Mesenchymal stem cell (in vitro differentiated cells and primary cell): ENCODE measurements at regions not wholly inside any gene's neighbourhood (a gene's known extent, or its start where the extent isn't known, plus 50 kb on each side); places are given as distances from the start of the nearest gene placed in this dataset.

Source experiments
- DNase-seq: peaks from one replicate; pipeline ENCODE4 v3.0.0-alpha.2; 2013
- H2AFZ ChIP-seq: one replicate; pipeline ENCODE4 v1.6.1; 2013; ENCODE audit warnings: low read depth, mild to moderate bottlenecking, control low read depth, inconsistent platforms, low read length, moderate library complexity
- H2AK5ac ChIP-seq: 2 replicates; pipeline ENCODE4 v1.6.1; 2013; ENCODE audit warnings: low read length, moderate library complexity, mild to moderate bottlenecking, inconsistent platforms; ENCODE audit not compliant: severe bottlenecking
- H2BK120ac ChIP-seq: one replicate; pipeline ENCODE4 v1.6.1; 2013; ENCODE audit warnings: low read depth, mild to moderate bottlenecking, inconsistent platforms, low read length, moderate library complexity
- H2BK12ac ChIP-seq, 2 experiments: one replicate each; pipeline ENCODE4 v1.6.1; 2013; ENCODE audit warnings: inconsistent platforms in 2 of 2, low read length in 2 of 2, mild to moderate bottlenecking in 2 of 2, moderate library complexity in 2 of 2, control low read depth in 1 of 2
- H2BK15ac ChIP-seq: one replicate; pipeline ENCODE4 v1.6.1; 2013; ENCODE audit warnings: mild to moderate bottlenecking, low read depth, inconsistent platforms; ENCODE audit not compliant: poor library complexity, severe bottlenecking
- H2BK5ac ChIP-seq: 2 replicates; pipeline ENCODE4 v1.6.1; 2013; ENCODE audit warnings: low read depth, mild to moderate bottlenecking, low read length, control low read depth, inconsistent platforms; ENCODE audit not compliant: poor library complexity, severe bottlenecking
- H3K14ac ChIP-seq, 2 experiments: one replicate each; pipeline ENCODE4 v1.6.1; 2013; ENCODE audit warnings: inconsistent platforms in 2 of 2, low read length in 2 of 2, control low read depth in 1 of 2, mild to moderate bottlenecking in 1 of 2, moderate library complexity in 1 of 2
- H3K18ac ChIP-seq, 2 experiments: one replicate each; pipeline ENCODE4 v1.6.1; 2013; ENCODE audit warnings: inconsistent platforms in 2 of 2, low read length in 2 of 2, control low read depth in 1 of 2, low read depth in 1 of 2, mild to moderate bottlenecking in 1 of 2
- H3K23ac ChIP-seq, 2 experiments: one replicate each; pipeline ENCODE4 v1.6.1; 2013; ENCODE audit warnings: inconsistent platforms in 2 of 2, low read length in 2 of 2, mild to moderate bottlenecking in 2 of 2, moderate library complexity in 2 of 2, control low read depth in 1 of 2
- H3K27ac ChIP-seq: 2 replicates; pipeline ENCODE4 v1.5.1; 2013; ENCODE audit warnings: mild to moderate bottlenecking, moderate library complexity, low read length, control low read depth, inconsistent platforms; ENCODE audit not compliant: poor library complexity, severe bottlenecking
- H3K27me3 ChIP-seq, 2 experiments: 2 replicates each; pipeline versions ENCODE4 v1.6.1 to v1.7.0; 2013; ENCODE audit warnings: low read length in 2 of 2, mild to moderate bottlenecking in 2 of 2, moderate library complexity in 2 of 2, control low read depth in 1 of 2, inconsistent platforms in 1 of 2; ENCODE audit not compliant: control insufficient read depth in 1 of 2, insufficient read depth in 1 of 2
- H3K36me3 ChIP-seq, 2 experiments: 2 replicates each; pipeline versions ENCODE4 v1.6.1 to v1.7.0; 2013; ENCODE audit warnings: low read length in 2 of 2, control low read depth in 1 of 2, inconsistent platforms in 1 of 2, low read depth in 1 of 2, mild to moderate bottlenecking in 1 of 2; ENCODE audit not compliant: insufficient read depth in 2 of 2, control insufficient read depth in 1 of 2
- H3K4ac ChIP-seq, 2 experiments: one replicate each; pipeline ENCODE4 v1.6.1; 2013; ENCODE audit warnings: inconsistent platforms in 2 of 2, low read length in 2 of 2, mild to moderate bottlenecking in 2 of 2, moderate library complexity in 2 of 2, control low read depth in 1 of 2, low read depth in 1 of 2
- H3K4me1 ChIP-seq: 2 replicates; pipeline ENCODE4 v1.6.1; 2013; ENCODE audit warnings: low read depth, low read length, control low read depth; ENCODE audit not compliant: control insufficient read depth, insufficient read depth
- H3K4me2 ChIP-seq: 2 replicates; pipeline ENCODE4 v1.6.1; 2013; ENCODE audit warnings: low read length, mild to moderate bottlenecking, inconsistent platforms; ENCODE audit not compliant: poor library complexity, severe bottlenecking
- H3K4me3 ChIP-seq, 2 experiments: 2 replicates each; pipeline versions ENCODE4 v1.5.1 to v1.7.0; 2013; ENCODE audit warnings: low read length in 2 of 2, mild to moderate bottlenecking in 2 of 2, control low read depth in 1 of 2, low read depth in 1 of 2; ENCODE audit not compliant: insufficient read depth in 1 of 2
- H3K79me1 ChIP-seq: replicated peaks from 2 replicates; pipeline ENCODE4 v1.6.1; 2013; ENCODE audit warnings: mild to moderate bottlenecking, control low read depth, low read length, inconsistent platforms; ENCODE audit not compliant: poor library complexity, severe bottlenecking
- H3K9ac ChIP-seq: 2 replicates; pipeline ENCODE4 v1.7.0; 2013; ENCODE audit warnings: mild to moderate bottlenecking, low read length, moderate library complexity
- H3K9me3 ChIP-seq: 2 replicates; pipeline ENCODE4 v1.7.0; 2013; ENCODE audit warnings: mild to moderate bottlenecking, low read length; ENCODE audit not compliant: control insufficient read depth
- H4K8ac ChIP-seq: one replicate; pipeline ENCODE4 v1.6.1; 2013; ENCODE audit warnings: inconsistent platforms, mild to moderate bottlenecking, low read length, moderate library complexity
- H4K91ac ChIP-seq: one replicate; pipeline ENCODE4 v1.6.1; 2013; ENCODE audit warnings: mild to moderate bottlenecking, low read length, inconsistent platforms
- WGBS: methylation state at CpG from one replicate; pipeline ENCODE4 v1.1.7; 2013; ENCODE audit warnings: mixed read lengths; 5-methylcytosine and 5-hydroxymethylcytosine counted together

- Histone ChIP-seq H3K9ac (no peak overlapping the region), H2BK5ac (no peak overlapping the region), H2BK120ac (no peak overlapping the region), H3K4me1 (no peaks in the 10 kb centered on the region), H2BK15ac (no peak overlapping the region), H2AK5ac (no peak overlapping the region), H4K91ac (no peak overlapping the region), H3K36me3 (no peaks in the 10 kb centered on the region), H3K9me3 (no peaks in the 10 kb centered on the region), H3K4me3 (no peak overlapping the region), H2AFZ (no peak overlapping the region), H3K23ac (no peak overlapping the region), H3K14ac (no peak overlapping the region), H3K4ac (no peak overlapping the region), H4K8ac (no peak overlapping the region), H3K18ac (no peak overlapping the region), H3K79me1 (no peaks in the 10 kb centered on the region), H3K27me3 (peaks cover 54 to 74% of the 10 kb centered on the region in 2 experiments), H3K27ac (no peak overlapping the region), H3K4me2 (no peak overlapping the region), H2BK12ac (no peak overlapping the region)
- WGBS = 55% methylated on average over 5 of the region's 5 CpGs
- no peak for DNase-seq
Observed at GRCh38 chr9:34892886-34893285, 65.2 kb upstream of the PHF24 start.

- H3K4ac ChIP-seq = no peak overlapping the region
Observed at GRCh38 chr9:34891386-34891785, 66.7 kb upstream of the PHF24 start.

GRCh38 chr9:34887841-34888240 lies 70.2 kb upstream of the PHF24 start:
- Histone ChIP-seq H3K23ac (no peak overlapping the region), H3K4me1 (no peaks in the 10 kb centered on the region), H3K4me3 (no peak overlapping the region), H2AK5ac (no peak overlapping the region), H2BK15ac (no peak overlapping the region), H3K27ac (no peak overlapping the region), H3K14ac (no peak overlapping the region), H2AFZ (no peak overlapping the region), H3K18ac (no peak overlapping the region), H2BK12ac (no peak overlapping the region), H4K91ac (no peak overlapping the region), H2BK120ac (no peak overlapping the region), H3K27me3 (peaks cover 38 to 68% of the 10 kb centered on the region in 2 experiments), H3K9ac (no peak overlapping the region), H3K9me3 (no peaks in the 10 kb centered on the region), H3K4ac (no peak overlapping the region), H2BK5ac (no peak overlapping the region), H4K8ac (no peak overlapping the region), H3K79me1 (no peaks in the 10 kb centered on the region), H3K4me2 (no peak overlapping the region), H3K36me3 (no peaks in the 10 kb centered on the region)
- DNase-seq = no peak
- 37% methylated on average over 2 of the region's 2 CpGs for WGBS

More at GRCh38 chr9:34891386-34891785, 66.7 kb upstream of the PHF24 start:
- Histone ChIP-seq H2BK15ac (no peak overlapping the region), H3K23ac (no peak overlapping the region), H2AFZ (no peak overlapping the region), H3K9ac (no peak overlapping the region), H2BK120ac (no peak overlapping the region), H3K4me2 (no peak overlapping the region), H3K18ac (no peak overlapping the region), H3K36me3 (no peaks in the 10 kb centered on the region), H4K8ac (no peak overlapping the region), H3K27me3 (peaks cover 52 to 82% of the 10 kb centered on the region in 2 experiments), H4K91ac (no peak overlapping the region), H3K4me1 (no peaks in the 10 kb centered on the region), H2AK5ac (no peak overlapping the region), H3K79me1 (no peaks in the 10 kb centered on the region), H2BK12ac (no peak overlapping the region), H2BK5ac (no peak overlapping the region), H3K14ac (no peak overlapping the region), H3K4me3 (no peak overlapping the region), H3K27ac (no peak overlapping the region), H3K9me3 (no peaks in the 10 kb centered on the region)
- WGBS = 100% methylated on average over 1 of the region's 1 CpG
- no peak for DNase-seq

DNA sequence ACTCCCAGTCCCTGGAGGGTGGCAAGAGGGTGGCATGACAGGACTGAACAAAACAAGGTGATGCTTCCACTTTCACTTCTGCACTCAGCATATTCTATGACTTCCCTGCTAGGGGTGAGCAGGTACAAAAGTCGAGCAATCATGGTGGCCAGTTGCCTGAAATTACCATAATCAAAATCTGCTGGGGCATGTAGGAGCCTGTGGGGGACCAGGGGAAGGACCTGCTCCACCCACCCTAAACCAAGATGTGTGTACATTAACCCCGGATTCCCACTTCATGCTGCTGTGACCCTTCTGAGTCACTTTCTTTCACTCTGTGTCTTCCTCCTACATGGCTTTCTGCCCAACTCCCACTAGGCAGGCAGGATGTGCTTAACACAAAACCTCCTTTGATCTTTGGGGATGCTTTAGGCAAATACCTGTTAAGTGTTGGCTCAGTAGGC lies 73.3 kb upstream of the PHF24 start:
- H2BK12ac ChIP-seq = no peak overlapping the region
- no peak overlapping the region for H3K14ac ChIP-seq
- 56% methylated on average over 2 of the region's 2 CpGs for WGBS
- no peak overlapping the region for H3K23ac ChIP-seq
- no peak overlapping the region for H2BK15ac ChIP-seq
- H3K18ac ChIP-seq = no peak overlapping the region
- no peak for DNase-seq
- no peak overlapping the region for H4K8ac ChIP-seq
- no peak overlapping the region for H2BK120ac ChIP-seq
- peaks cover 32 to 46% of the 10 kb centered on the region in 2 experiments for H3K27me3 ChIP-seq
- no peak overlapping the region for H3K4me3 ChIP-seq
- H2BK5ac ChIP-seq = no peak overlapping the region
- no peak overlapping the region for H4K91ac ChIP-seq
- H3K79me1 ChIP-seq = no peaks in the 10 kb centered on the region
- H3K36me3 ChIP-seq = no peaks in the 10 kb centered on the region
- no peak overlapping the region for H3K9ac ChIP-seq
- H3K27ac ChIP-seq = no peak overlapping the region
- H3K4ac ChIP-seq = no peak overlapping the region
- no peak overlapping the region for H2AFZ ChIP-seq
- H3K4me1 ChIP-seq = no peaks in the 10 kb centered on the region
- H2AK5ac ChIP-seq = no peak overlapping the region
- H3K9me3 ChIP-seq = no peaks in the 10 kb centered on the region
- H3K4me2 ChIP-seq = no peak overlapping the region
